GM13976 (cell line): ENCODE measurements at regions not wholly inside any gene's neighbourhood (a gene's known extent, or its start where the extent isn't known, plus 50 kb on each side); places are given as distances from the start of the nearest gene placed in this dataset.
"Not testable (repeated sequence)": the region's sequence is repeated elsewhere in the genome, so short reads cannot be mapped to it uniquely, and the experiment has no call there.

Experiments
- DNase-seq: peaks from one replicate; pipeline ENCODE4 v3.0.0; 2012; ENCODE audit warnings: low spot score
- CTCF ChIP-seq: IDR thresholded peaks from 2 replicates; pipeline ENCODE4 v1.5.1; 2012; ENCODE audit warnings: borderline replicate concordance, mild to moderate bottlenecking; ENCODE audit not compliant: insufficient read depth; ENCODE audit errors: extremely low read depth, missing control alignments, control extremely low read depth
- in situ Hi-C: fragments of 300-500 bp; cut with MboI; formaldehyde crosslinking; loops from one replicate; pipeline ENCODE4 v1.12.0; 2022; ENCODE audit warnings: low sequenced_read_pairs, mixed read lengths, inconsistent platforms; ENCODE audit not compliant: unreplicated experiment

- TF ChIP-seq CTCF = no peak
- no peak for DNase-seq
- in situ Hi-C loops = no loop called here
Measured at GRCh38 chr10:44745920-44746319, 165.2 kb upstream of the TMEM72 start.

- in situ Hi-C loops = no loop called here
- no peak for TF ChIP-seq CTCF
- no peak for DNase-seq
Measured at GRCh38 chr10:44747593-44748172, 163.5 kb upstream of the TMEM72 start.

GRCh38 chr10:44749151-44749550 lies 162.0 kb upstream of the TMEM72 start:
- no peak for TF ChIP-seq CTCF
- in situ Hi-C loops = no loop called here
- no peak for DNase-seq

- in situ Hi-C loops = no loop called here
- no peak for DNase-seq
- TF ChIP-seq CTCF = no peak
Measured at GRCh38 chr10:44752451-44753441, 158.4 kb upstream of the TMEM72 start.

GRCh38 chr10:44754355-44754754 lies 156.8 kb upstream of the TMEM72 start:
- DNase-seq = not testable (repeated sequence)

GRCh38 chr10:44755481-44755880 lies 155.7 kb upstream of the TMEM72 start:
- DNase-seq = no peak
- in situ Hi-C loops = no loop called here
- no peak for TF ChIP-seq CTCF

More at GRCh38 chr10:44754355-44754754, 156.8 kb upstream of the TMEM72 start:
- in situ Hi-C loops = not testable (repeated sequence)

GRCh38 chr10:44756216-44756615 lies 154.9 kb upstream of the TMEM72 start:
- no peak for DNase-seq
- in situ Hi-C loops = no loop called here
- TF ChIP-seq CTCF = no peak
